ENCODE measurements at regions not wholly inside any gene's neighbourhood (a gene's known extent, or its start where the extent isn't known, plus 50 kb on each side); places are given as distances from the start of the nearest gene placed in this dataset.
"Not testable (repeated sequence)": the region's sequence is repeated elsewhere in the genome, so short reads cannot be mapped to it uniquely, and the experiment has no call there.

DNA sequence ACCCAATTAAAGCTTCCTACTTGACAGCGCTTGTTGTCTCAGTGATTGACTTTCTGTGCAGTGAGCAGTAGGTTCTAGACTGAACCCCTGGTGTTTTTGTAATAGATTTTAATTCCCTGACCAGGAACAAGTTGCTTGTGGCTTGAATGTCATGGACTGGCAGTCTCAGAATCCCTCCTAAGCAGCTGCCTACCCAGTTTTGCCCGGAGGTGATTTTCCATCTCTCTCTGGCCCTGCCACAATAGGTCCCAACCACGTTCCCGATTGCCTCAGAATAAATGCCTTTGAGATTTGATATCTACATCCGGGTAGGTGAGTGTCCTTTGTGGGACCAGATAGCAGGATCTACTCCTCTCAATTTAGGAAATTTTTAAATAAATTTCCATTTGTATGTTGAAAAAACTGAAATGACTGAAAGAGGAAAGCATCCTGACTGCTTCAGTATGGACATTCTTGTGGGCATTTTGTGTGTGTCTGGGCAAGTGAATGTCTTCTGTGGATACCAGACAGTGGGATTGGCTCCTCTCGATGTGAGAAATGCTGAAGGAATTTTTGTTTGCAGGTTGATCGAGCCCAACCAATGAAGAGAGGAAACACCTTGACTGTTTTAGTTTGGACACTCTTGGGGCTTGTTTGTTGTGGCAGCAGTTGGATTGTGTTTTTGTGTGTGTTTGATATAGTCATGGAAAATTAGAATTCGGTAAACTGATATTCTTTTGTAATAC is 1607.4 kb downstream of the C4orf33 start:
- no peak for DNase-seq

DNA sequence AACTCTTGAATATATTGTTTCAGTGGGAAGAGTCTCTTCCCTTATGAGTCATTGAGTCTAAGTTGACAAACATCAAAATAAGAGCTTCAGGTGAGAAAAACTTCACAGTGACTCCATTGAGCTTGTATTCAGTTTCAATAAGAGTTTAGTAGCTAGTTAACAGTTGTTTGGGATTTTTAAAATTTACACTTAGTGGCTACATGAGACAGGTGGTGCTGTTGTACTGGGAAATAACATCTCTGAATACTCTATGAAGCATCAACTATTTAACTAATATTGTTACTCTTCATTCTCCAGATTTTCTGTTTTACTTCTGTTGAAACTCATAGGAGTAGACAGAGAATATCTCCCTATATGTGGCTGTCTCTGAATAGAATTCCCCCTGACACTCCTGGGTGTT is 1609.1 kb downstream of the C4orf33 start:
- DNase-seq, result no peak

DNA sequence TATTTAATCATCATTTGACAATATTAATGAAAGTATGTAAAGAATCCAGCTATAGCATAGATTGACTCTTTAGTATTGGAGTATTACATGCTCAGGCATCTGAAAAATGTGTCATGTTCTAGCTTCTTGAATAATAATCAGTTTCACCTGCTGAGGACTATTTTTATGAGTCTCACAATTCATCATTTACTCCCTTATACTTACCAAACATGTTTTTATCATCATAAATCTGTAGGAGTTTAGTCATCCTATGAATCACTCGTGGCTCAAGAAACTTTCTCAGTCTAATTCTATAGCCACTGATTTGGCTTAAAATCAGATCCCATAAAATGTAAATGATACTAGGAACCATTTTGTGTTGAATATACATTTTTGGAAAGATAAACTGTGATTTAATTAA is 1616.1 kb downstream of the C4orf33 start:
- DNase-seq, result no peak

GRCh38 chr4:130714006-130714405 is 1618.1 kb downstream of the C4orf33 start:
- no peak for DNase-seq

DNA sequence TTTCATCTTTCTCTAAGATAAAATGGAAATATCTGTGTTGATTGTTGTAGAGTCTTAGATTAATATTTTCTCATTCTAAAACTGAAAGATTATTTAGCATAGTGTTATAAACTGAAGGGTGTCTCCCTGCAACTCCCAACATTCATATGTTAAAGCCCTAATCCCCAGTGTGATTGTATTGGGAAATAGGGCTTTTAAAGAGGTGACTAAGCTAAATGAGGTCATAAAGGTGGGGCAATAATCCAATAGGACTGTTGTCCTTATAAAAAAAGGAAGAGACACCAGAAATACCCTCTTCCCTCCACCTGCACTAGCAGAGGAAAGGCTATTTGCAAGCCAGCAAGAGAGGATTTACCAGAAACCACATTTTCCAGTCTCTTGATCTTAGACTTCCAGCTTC is 1626.4 kb downstream of the C4orf33 start:
- DNase-seq, result no peak

DNA sequence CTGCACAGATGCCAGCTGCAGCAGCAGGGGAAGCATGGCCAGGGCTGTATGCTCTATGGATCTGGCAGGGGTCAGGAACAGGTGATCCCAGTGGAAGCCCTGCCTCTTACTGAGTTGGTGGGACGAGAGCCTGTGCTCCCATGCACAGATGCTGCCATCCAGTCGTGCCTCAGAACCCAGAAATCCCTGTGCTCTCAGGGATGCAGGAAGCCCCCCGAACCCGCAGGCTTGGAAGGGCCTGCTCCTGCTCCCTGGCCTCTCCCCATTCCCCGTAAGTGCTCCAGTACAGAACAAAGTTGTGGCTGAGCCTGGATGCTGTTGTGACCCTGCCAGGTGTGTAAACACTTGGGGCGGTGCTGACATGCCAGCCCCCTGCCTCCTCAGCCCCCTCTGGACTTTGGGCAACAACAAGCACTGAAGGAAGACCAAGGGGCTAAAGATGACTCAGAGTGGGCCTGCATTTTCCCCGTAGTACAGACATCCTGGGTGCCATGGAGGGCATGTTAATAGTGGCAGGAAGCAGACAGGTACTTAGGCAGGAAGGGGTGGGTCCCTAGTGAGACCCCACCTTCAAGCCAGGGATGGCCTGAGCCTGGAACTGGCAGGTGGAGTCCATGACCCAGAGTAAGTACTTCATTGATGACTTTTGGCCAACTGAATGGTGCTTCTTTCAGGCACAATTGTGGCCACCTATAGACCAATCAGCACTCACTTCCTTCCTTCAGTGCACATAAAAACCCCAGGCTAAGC is 1640.7 kb downstream of the C4orf33 start:
- no peak for DNase-seq

DNA sequence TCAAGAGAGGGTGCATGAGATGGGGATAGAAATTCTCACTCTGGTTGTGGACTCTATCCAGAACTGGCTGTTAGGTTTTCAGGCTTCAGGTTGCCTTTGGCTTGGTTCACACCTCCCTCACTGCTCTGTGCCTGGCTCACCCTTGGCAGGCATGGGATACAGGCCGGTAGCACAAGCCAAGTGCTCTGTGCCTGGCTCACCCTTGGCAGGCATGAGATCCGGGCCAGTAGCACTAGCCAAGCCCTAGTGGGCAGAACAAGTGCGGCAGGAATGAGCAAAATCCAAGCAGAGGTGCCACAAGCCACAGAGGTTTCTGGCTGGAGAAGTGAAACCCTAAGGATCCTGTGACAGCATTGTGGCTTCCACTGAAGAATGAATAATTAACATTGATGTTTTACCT is 1642.3 kb downstream of the C4orf33 start:
- no peak for DNase-seq

GRCh38 chr4:130747842-130748241 is 1651.9 kb downstream of the C4orf33 start:
- DNase-seq, result no peak

DNA sequence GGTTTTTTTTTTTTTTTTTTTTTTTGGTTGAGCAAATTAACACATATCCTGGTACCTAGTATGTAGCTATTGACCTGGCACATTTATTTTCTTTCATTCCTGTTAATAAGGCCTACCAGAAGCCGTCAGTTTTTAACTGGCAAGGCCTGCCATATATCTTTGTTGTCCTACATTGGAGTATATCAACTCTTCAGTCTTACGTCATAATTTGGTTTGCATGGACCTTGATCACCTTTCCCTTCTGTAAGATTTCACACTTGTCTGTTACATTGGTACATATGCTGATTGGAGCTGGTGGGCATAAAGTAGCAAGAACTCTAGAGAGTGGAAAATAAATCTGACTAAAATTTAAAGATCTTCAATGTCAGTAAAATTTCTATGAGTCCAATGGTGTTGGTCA is 1658.0 kb downstream of the C4orf33 start:
- DNase-seq, result no peak

- no peak for DNase-seq
These were observed 1664.3 kb downstream of the C4orf33 start for GRCh38 chr4:130760246-130760645.

DNA sequence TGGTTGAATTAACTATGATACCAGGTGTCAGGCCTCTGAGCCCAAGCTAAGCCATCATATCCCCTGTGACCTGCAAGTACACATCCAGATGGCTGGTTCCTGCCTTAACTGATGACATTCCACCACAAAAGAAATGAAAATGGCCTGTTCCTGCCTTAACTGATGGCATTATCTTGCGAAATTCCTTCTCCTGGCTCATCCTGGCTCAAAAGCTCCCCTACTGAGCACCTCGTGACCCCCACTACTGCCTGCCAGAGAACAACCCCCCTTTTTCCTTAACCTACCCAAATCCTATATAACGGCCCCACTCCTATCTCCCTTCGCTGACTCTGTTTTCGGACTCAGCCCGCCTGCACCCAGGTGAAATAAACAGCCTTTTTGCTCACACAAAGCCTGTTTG is 1671.4 kb downstream of the C4orf33 start:
- DNase-seq, result not testable (repeated sequence)

DNA sequence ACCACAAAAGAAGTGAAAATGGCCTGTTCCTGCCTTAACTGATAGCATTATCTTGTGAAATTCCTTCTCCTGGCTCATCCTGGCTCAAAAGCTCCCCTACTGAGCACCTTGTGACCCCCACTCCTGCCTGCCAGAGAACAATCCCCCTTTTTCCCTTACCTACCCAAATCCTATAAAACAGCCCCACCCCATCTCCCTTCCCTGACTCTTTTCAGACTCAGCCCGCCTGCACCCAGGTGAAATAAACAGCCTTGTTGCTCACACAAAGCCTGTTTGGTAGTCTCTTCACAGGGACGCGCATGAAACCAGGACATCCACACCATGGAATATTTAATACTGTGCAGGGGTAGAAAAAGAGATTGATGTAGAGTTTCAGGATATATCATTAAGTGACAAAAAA is 1677.0 kb downstream of the C4orf33 start:
- DNase-seq, result not testable (repeated sequence)

- no peak for DNase-seq
These were observed 1712.5 kb downstream of the C4orf33 start for GRCh38 chr4:130808492-130808891.

DNA sequence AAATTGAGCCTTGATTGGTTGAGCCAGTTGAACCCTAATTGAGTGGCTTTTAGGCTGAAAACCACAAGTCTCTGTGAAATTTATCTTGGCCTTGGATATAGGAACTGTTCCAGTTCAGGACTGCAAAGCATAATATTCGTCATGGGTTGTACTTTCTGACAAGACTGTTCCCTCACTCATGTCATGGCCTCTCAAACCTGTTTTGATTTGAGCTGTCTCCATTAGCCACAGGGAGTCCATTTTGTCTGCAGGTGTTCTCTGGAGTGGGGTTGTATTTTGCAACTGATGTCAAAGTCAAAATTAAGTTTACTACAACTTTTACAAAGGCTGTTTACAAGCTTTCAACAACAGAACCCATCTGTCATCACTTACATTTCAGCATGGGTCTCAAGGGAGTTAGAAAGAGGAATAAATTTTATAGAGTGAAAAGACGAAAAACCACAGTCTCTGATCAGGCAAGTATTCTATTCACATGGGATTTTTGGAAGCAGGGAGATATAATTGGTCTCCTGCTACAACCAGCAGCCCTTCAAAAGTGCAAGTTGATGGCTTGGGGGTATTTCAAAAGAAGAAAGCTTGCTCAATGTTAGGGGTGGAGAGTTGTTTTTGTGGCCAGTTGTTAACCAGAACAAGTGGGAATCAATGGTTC is 1716.3 kb downstream of the C4orf33 start:
- no peak for DNase-seq

DNA sequence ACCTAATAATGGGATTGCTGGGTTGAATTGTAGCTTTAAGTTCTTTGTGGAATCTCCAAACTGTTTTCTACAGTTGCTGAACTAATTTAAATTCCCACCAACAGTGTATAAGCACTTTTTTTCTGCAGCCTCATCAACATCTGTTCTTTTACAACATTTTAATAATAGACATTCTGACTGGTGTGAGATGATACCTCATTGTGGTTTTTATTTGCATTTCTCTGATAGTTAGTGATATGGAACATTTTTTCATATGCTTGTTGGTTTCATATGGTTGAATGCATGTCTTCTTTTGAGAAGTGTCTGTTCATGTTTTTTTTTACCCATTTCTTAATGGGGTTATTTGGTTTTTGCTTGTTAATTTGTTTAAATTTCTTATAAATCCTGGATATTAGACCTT is 1718.9 kb downstream of the C4orf33 start:
- DNase-seq, result no peak

GRCh38 chr4:130820448-130820847 is 1724.5 kb downstream of the C4orf33 start:
- DNase-seq, result no peak

DNA sequence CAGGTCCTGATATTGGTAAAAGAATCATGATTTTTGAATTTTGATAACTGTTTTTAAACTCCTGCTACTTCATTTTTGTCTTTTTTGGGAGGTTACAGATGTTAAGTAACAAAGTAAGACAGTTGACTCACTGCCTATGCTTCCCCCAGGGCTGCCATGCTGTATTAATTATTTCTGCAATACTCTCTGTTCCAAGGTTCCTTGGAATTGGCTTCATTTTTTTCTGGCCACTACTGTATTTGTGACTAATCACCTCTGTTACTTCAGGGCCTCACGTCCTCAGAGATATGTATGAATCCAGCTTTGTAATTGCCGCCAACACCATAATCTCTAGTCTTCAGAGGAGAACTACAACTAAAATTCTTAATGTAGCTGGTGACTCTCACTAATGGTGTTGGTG is 1729.3 kb downstream of the C4orf33 start:
- no peak for DNase-seq

DNA sequence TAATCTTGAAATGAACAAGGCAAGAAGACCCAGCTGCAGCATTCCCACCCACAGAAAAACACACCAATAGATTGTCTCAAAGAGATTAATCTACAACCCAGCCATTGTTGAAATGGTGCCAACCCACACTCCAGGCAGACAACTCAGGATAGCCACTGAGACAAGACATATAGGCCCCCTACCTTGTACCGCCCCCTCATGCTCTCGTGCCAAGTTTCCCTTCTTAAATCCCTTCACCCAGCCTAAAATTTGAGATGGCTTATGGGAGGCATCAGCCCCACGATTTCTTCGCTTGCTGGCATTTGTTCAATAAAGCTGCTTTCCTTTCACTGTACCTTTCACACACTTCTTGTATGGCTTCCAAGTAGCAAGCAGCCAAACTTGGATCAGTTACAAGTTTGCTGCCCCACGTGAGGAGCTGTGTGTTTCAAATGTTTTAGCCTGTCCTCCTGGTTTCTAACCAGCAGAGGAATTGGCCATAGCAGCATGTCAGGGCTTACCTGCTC is 1754.1 kb downstream of the C4orf33 start:
- no peak for DNase-seq

- DNase-seq, result no peak
These were observed 1755.2 kb downstream of the C4orf33 start for GRCh38 chr4:130851107-130851506.

GRCh38 chr4:130851932-130852331 is 1756.0 kb downstream of the C4orf33 start:
- no peak for DNase-seq

- DNase-seq, result no peak
These were observed 1759.6 kb downstream of the C4orf33 start for GRCh38 chr4:130855533-130855932.

- no peak for DNase-seq
These were observed 1764.0 kb downstream of the C4orf33 start for GRCh38 chr4:130859991-130860390.

GRCh38 chr4:130896920-130897319 is 1801.0 kb downstream of the C4orf33 start:
- no peak for DNase-seq

DNA sequence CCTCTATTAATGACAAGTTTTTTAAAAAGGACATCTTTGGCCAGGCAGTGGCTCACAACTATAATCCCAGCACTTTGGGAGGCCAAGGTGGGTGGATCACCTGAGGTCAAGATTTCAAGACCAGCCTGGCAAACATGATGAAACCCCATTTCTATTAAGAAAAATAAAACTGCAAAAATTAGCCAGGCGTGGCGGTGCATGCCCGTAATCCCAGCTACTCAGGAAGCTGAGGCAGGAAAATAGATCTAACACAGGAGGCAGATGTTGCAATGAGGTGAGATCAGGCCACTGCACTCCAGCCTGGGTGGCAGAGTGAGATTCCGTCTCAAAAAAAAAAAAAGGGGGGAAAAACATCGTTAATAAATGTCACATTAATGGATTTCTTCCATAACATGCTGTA is 1805.4 kb downstream of the C4orf33 start:
- DNase-seq, result no peak

All from stimulated activated naive CD4-positive, alpha-beta T cell treated with Interleukin-2 at 50 U/mL for 16 hours (primary cell).